ENCODE measurements at regions not wholly inside any gene's neighbourhood (a gene's known extent, or its start where the extent isn't known, plus 50 kb on each side); places are given as distances from the start of the nearest gene placed in this dataset.

DNA sequence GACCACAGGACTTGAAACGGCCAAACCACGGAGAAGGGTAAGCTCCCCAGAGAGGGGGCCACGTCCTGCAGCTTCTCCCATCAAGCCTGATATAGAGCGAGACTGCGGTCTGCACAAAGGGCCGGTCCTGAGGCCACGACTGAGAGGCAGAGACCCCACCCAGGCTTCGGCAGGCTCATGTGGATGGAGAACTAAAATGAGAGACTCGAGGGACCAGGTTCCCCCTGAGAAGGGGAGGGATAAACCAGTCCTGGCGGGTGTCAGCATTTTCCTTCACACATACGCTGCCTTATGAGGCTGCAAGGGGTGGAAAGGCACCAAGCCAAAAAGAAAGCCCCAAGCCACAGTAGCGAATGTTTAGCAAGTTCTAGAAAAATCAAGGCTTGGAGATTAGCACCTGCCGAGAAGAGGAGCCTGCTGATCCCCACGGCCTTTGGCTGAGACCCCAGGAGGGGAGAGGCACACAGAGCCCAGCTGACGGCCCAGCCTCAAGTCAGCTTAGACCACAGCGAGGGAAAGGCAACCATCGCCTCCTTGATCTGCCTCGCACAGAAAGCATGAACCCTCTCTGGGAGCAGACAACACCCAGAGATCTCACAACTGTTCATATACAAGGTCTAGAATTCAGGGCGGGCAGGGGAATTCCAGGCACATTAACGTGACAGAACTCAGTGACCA is 92.6 kb upstream of the RNF32 start:
- intact Hi-C loops (cut with micrococcal nuclease), result no loop called here

DNA sequence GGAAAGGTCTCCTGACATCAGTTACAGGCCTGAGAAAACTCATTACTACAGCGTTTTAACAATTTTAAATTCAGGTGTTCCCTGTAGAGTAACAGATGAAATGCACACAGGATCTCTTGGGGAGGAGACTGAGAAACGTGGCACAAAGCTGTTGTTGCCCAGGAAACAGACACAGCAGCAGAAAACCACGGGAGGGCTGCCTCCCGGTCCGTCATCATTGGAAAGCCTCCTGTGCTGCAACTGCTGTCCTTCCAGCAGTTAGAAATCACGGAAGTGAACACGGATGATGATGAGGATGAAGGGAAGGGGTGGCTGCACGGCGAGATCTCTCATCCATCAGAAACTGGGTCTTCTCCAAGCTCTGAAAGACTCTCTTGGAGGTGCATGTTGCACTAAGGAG is 94.6 kb upstream of the RNF32 start:
- intact Hi-C loops (cut with micrococcal nuclease), result loop anchor here (2.0 kb wide), 1 partner anchor 271 kb away; no protein-coding TSS in a partner anchor

DNA sequence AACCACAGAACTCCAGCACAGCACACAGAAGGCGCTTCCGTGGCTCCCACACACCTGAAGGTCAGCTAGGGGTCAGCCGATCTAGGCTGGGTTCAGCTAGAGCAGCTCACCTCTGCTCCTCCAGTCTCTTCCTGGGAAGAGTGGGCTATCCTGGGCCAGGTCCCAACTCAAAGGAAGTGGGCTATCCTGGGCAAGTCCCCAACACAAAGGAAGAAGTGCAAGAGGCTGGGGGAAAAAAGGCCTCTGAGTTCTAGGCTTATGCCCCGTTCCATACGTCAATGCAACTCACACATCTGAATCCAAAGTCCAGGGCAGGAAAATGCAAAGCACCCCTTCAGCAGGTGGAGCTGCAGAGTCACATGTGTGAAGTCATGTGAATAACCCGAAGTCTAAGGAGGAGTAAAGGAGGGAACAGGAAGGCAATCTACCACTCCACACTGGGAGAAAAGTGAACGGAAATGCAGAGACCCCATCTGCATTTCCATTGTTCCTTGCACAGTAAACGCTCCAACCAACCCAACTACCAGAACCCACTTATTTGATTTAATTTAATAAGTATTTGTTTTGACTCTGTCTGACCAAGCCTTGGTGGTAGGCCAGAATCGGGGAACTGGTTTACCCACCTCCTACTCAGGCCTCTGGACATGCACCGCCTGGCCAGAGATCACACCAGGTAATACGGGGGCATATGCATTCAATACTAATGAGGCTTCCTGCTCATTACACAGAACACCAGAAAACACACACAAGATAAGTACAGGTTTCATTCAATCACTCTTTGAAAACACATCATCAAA is 95.5 kb upstream of the RNF32 start:
- intact Hi-C loops (cut with micrococcal nuclease), result loop anchor here (2.0 kb wide), 1 partner anchor 272 kb away; no protein-coding TSS in a partner anchor

DNA sequence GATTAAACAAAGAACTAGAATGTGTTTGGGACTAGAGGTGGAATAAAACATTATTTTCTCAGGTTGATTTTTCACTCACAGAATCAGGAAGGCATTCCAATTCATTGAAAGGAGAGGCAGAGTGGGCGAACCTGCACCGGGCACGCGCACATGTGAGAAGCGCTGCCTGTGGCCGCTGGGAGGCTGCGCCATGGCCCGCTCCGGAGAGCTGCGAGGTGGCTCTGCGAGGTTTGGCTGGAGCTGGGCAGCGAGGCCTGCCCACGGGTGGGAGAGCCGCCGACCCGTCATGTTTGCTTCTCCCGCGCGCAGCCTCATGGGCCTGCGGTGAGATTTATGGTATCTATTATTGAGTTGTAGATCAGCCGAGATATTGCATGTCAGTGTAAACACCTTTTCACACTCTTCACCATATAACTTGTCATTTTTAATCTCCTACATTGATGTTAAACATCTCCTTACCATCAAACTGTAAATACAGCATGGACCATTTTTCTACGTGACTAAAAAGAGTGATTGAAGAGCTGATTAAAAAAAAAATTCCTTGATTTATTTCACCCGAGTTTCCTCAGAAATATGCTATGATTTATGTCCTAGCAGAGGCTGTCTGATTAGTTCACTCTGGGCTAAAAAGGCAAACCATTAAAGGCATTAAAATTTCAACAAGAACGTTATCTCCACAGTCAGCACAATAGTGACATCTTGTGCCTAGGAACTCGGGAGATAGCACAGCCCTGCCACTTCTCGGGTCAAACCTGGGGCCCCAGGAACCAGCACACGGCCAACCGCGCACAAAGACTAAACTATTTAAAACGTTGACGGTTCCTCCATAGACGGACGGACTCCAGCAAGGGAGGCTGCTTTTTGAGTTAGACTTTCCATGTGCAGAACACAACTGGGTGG is 96.6 kb upstream of the RNF32 start:
- intact Hi-C loops (cut with micrococcal nuclease), result loop anchor here (2.0 kb wide), 1 partner anchor 273 kb away; no protein-coding TSS in a partner anchor

DNA sequence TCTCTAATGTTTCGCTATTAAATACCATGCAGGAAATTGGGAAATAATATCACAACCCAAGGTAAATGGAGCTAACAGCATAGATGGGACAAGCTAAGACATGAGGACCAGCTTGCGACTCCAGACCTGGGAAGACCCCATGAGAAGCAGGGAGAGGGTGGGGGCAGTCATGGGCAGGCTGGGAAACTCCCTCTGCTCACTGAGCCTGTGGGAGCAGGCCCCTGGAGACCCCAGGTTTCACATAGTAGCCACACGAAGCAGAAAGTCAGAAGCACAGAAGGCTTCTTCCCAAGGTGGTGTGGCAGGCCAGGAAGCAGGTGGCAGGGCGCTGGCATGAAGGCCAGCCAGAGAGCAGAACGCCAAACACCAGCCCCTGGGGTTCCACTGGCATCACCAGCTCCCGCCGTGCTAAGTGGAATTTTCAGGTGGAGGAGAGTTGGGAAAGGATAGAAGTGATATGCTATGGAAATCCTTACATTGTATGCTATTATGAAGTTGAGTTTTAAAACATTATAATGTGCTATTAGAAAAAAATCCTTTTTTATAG is 99.9 kb upstream of the RNF32 start:
- intact Hi-C loops (cut with micrococcal nuclease), result no loop called here

DNA sequence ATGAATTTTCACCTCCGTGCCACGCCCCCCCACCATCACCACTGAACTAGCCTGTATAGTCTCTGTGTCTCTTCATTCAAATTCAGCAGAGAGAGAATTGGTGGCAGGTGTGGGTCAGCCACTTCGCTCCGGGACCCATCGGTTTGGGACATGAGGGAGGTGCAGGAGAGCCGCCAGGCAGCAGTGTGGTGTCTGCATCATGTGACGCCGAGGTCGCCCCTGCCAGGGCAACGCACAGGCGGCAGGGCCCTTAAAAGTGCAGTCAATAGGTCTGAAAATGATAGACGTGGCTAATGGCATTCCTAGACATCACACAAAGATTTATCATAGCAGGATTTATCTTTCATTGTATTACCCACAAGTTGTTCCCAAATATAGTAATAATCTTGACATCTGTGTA is 100.6 kb upstream of the RNF32 start:
- intact Hi-C loops (cut with micrococcal nuclease), result no loop called here

DNA sequence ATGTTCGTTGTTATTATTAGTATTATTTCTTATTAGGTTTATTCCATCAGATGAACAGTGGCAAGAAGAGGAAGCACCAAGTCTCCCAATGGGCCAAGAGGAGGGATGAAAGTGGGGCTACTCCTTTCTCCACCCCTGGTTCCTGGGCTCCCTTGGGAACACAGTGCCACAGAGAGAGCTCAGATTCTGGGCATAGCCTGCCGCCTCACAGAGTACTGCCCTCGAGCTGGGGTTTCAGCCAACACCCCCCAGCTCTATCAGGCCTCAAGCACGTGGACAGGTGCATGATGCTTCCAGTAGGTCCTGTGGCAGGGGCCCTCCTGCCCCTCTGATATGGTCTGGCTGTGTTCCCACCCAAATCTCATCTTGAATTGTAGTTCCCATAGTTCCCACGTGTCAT is 103.6 kb upstream of the RNF32 start:
- intact Hi-C loops (cut with micrococcal nuclease), result no loop called here

DNA sequence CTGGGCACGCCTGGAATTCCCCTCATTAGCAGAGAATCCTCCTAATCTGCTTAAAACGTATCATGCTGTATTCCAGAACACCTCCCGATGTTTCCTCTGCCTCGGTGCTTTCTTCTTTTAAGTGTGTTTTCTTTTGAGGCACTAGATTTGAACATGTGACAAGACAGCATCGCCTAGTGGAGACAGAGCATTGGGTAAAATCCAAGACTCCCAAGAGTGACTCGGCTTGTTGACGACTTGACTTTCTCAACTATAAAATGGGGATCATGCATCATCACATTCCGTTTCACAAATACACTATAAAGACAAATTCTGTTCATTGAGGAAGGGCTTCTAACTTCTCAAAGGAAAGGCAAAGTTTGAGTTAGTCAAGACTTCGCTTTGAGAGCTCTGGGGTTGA is 105.6 kb upstream of the RNF32 start:
- intact Hi-C loops (cut with micrococcal nuclease), result no loop called here

DNA sequence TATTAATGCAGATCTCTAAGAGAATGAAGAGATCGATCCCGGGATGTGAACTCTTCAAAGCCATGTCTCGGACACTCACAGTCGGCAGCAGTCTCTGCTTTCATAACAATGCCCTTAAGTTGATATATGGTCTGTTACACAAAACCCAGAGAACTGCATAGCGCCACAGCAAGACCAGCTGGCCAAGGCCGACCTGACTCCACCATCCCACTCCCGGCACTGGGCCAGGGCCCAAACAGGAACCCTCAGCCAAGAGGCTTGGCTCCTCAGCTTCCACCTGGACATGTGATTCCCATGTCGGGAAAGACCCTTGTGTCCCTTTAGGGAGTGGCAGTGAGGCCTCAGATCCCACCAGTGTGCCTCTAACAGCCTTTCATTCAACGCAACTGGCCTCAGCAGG is 106.6 kb upstream of the RNF32 start:
- intact Hi-C loops (cut with micrococcal nuclease), result no loop called here

DNA sequence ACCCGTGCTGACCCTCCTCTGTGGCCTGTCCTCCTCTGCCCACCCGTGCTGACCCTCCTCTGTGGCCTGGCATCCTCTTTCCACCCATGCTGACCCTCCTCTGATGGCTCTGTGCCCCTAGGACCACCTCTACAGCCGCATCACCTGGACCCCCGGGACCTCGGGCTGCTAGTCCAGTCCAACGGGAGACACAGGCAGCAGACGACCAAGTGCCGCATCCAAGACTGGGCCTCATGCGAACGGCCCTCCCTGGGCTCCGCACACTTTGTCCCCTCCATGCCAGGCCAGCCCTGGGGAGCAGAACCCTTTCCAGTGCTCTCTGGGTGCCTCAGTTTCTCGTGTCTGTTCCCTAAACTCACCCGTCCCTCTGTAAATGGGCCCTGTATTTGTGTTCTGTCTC is 107.2 kb upstream of the RNF32 start:
- intact Hi-C loops (cut with micrococcal nuclease), result no loop called here

DNA sequence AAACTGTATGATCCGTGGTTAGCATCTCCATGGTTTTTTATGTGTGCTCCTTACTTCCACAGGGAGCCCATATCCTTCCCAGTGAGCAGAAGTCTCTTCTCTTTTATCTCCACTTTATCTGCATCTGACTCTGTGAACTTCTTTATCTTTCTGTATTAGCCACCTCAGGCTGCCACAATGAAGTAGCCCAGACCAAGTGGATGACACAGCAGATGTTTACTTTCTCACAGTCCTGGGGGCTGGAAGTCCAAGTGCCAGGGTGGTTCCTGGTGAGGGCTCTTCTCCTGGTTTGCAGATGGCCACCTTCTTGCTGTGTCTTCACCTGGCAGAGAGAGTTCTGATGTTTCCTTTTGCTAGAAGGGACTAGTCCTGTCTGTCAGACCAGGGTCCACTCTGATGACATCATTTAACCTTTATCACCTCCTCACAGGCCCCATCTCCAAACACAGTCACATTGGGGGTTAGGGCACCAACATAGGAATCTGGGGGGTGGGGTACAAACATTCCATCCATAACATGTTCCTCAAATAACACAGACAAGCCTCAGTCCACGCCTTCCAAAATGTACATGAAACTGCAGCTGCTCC is 108.5 kb upstream of the RNF32 start:
- intact Hi-C loops (cut with micrococcal nuclease), result no loop called here

DNA sequence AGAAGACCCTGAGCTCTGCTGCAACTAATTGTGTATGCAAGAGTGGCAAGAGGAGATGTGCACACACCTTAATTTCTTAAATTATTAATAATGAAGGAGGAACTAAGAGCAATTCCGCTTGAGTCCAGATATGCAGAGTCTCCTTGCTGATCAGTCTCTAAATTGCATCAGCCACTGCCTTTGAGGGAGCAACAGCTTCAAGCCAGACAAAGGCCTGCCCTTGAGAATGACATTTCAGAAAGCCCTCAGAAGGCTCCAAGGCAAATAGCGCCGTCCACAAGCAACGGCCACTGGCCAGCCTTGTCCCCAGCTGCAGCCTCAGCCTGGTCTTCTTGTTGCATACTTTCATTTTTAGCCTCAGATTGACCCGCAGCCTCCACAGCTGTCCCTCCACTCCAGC is 110.6 kb upstream of the RNF32 start:
- intact Hi-C loops (cut with micrococcal nuclease), result no loop called here

DNA sequence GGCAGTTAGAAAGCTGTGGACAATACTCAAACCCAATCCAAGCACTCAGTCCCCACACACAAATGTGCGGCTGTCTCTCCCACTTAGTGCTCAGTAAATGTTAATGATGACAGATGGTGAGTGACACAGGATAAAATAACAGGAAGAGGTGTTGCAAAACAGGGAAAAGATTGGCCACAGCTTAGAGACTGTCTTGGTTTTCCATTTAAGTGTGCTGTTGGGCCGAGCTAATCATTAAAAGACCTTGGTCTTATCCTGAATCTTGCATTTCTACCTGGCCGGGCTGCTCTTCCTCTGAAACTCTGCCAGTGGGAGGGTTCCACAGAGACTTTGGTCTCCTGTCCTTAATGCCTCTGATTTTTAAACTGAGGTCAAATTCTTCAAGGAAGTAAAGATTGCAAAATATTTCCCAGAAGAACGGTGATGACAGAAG is 113.1 kb upstream of the RNF32 start:
- intact Hi-C loops (cut with micrococcal nuclease), result no loop called here

DNA sequence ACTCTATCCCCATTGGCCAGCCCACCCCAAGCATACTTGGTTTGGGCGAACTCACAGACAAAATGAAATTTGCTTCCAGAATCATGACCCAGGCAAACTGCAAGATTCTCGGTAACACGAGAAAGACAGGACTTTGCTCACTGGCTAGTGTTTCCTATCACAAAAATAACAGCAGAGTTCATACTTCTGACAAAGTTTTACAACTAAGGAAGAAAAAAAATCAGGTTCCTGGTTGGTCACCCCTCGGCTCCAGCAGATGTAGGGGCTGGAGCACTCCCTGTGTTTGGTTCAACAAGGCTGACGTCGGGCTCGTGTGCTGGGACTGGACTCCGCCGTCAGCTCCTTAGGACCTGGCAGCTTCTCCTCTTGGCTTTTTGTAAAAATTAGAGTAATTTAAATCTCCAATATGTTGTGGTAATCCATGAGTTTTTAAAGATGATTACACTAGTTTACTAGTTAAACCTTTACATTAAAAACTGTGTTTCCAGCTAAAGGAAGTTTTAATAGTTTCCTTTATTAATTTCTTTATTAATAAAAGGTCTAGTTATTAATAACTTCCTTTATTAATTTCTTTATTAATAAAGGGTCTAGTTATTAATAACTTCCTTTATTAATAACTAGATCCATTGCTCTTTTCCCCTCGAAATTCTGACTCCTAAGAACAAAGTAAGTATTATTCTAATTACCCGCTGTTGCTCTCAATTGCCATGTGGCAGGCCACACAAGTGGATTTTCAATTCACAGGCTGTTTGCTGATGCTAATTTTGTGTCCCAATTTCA is 115.6 kb upstream of the RNF32 start:
- intact Hi-C loops (cut with micrococcal nuclease), result no loop called here

DNA sequence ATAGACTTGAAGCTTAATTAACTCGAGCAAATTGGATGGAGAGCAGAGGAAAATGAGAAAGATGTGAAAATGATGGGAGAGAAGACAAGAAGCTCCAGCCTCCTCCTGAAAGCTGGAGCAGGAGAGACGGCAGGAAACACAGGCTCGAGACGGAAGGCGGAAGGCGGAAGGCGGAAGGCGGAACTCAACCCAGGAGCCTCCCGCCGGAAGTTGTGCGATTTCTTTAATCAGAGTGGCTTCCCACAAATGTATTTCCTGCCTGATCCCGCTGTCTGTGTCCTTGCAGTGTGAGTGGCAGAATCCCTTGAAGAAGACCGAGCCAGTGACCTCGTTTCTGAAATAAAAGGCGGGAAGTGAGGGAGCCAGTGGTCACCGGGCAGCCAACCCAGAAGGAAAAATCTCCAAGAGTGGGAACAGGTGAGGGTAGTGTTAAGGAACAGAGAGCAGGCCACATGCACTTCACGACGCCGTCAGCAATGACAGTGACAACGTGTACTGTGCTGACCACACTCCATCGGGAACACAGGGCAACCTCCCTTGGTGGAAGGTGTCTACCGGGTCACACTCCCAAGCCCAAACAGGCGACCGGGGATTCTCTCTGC is 117.0 kb upstream of the RNF32 start:
- intact Hi-C loops (cut with micrococcal nuclease), result no loop called here

DNA sequence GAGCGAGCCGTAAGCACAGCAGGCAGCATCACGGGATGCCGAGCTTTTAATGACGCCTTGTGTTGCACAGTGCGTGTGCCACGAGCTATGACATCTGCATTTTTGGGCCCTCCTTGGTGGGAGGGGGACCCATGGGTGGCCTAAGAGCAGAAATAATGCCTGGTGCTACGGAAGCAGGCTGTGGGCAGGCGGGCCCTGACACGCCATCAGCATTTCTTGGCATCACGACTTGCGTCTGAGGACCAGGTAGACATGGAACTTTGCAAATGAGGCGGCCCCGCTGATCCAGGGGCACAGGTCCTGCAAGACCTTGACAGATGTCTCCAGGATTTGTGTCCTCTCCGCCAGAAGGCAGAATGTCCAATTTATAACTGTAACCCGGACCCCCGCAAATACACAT is 117.8 kb upstream of the RNF32 start:
- intact Hi-C loops (cut with micrococcal nuclease), result no loop called here

DNA sequence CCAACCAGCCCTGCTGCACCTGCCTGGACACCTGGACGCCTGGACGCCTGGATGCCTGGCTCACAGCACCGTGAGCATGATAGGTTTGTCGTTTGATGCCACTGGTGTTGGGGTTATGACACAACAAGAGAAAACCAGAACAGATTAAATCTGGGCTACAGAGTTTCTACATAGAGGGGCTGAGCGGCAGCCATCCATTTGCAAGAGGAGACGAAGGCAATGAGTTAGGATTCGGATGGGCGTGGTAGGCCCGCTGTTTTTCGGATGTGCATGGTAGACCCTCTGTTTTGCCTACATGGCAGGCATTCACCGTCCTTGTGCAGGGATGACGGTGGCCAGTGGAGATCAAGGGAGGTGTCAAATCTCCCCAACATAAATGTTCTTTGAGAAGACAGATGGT is 121.5 kb upstream of the RNF32 start:
- intact Hi-C loops (cut with micrococcal nuclease), result loop anchor here (5.0 kb wide), 1 partner anchor 257 kb away; no protein-coding TSS in a partner anchor

DNA sequence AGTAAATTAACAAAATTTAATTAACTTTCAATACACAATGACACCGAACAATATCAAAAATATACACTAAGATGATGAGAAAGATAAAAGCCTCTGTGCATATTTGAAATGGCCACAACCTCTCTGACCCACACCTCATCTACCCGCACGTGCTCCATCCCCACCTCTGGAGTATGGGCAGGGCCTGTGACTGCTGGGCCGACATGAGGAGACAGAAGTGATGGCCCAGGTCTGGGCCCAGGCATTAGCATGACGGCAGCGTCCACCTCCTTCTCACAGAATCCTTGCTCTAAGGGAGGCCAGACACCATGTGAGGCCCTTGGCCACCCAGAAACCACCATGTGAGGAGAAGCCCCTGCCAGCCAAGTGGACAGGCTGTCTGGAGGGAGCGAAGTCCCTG is 122.1 kb upstream of the RNF32 start:
- intact Hi-C loops (cut with micrococcal nuclease), result loop anchor here (5.0 kb wide), 1 partner anchor 256 kb away; no protein-coding TSS in a partner anchor

DNA sequence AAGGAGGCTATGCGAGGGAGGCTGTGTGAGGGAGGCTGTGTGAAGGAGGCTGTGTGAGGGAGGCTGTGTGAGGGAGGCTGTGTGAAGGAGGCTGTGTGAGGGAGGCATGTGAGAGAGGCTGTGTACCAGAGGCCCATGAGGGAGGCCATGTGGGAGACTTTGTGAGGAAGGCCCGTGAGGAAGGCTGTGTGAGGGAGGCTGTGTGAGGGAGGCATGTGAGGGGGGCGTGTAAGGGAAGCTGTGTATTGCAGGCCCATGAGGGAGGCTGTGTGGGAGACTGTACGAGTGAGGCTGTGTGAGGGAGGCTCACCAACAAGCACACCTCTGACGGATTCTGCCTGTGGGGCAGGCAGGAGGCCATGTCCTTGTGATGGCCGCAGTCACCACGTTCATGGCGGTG is 122.7 kb upstream of the RNF32 start:
- intact Hi-C loops (cut with micrococcal nuclease), result loop anchor here (5.0 kb wide), 1 partner anchor 256 kb away; no protein-coding TSS in a partner anchor
